ENCODE measurements at regions not wholly inside any gene's neighbourhood (a gene's known extent, or its start where the extent isn't known, plus 50 kb on each side); places are given as distances from the start of the nearest gene placed in this dataset.

- Histone ChIP-seq H3K4me3 (ENCODE audit: low read depth in 2 of 2, low read length in 1 of 2) (no peak overlapping the region), H3K27ac (ENCODE audit: low read depth in 2 of 2, low read length in 1 of 2) (no peak overlapping the region), H3K9me2 (no peaks in the 10 kb centered on the region), H3K36me3 (replicated peaks in 1 of 2; ENCODE audit: control insufficient read depth in 1 of 2, insufficient read depth in 2 of 2, low read length in 1 of 2) (no peaks in the 10 kb centered on the region), H3K4me2 (no peak overlapping the region), H3K27me3 (ENCODE audit: insufficient read depth) (no peaks in the 10 kb centered on the region), H3K9me3 (no peaks in the 10 kb centered on the region), H2AFZ (ENCODE audit: low read depth) (no peak overlapping the region), H3K4me1 (ENCODE audit: control insufficient read depth in 1 of 2, insufficient read depth in 2 of 2, low read depth in 1 of 2, low read length in 1 of 2) (no peaks in the 10 kb centered on the region), H3F3A (replicated peaks; ENCODE audit: insufficient read depth) (no peaks in the 10 kb centered on the region), H3K9ac (no peak overlapping the region), H4K20me1 (ENCODE audit: insufficient read depth) (no peaks in the 10 kb centered on the region), H3K79me2 (ENCODE audit: insufficient read depth) (no peaks in the 10 kb centered on the region)
- TF ChIP-seq RAD21 (IDR thresholded peaks at IDR 0.05; ENCODE audit: low read length) = no peak
- no peak for TF ChIP-seq TEAD4 (IDR thresholded peaks at IDR 0.05; ENCODE audit: borderline replicate concordance, insufficient read depth)
- no peak for TF ChIP-seq YY1 (IDR thresholded peaks at IDR 0.05; ENCODE audit: low read depth)
- no peak for TF ChIP-seq RFX5 (IDR thresholded peaks at IDR 0.05; ENCODE audit: low read length)
- no peak for TF ChIP-seq MXI1 (IDR thresholded peaks at IDR 0.05; ENCODE audit: low read depth, low read length)
- no peak for TF ChIP-seq CHD2 (IDR thresholded peaks at IDR 0.05; ENCODE audit: low read length, partially characterized antibody)
- no peak for TF ChIP-seq REST (IDR thresholded peaks at IDR 0.05; ENCODE audit: low read depth, low read length)
- TF ChIP-seq USF1 (IDR thresholded peaks at IDR 0.05; ENCODE audit: borderline replicate concordance, low read depth) = no peak
- no peak for TF ChIP-seq ZBTB33 (IDR thresholded peaks at IDR 0.05; ENCODE audit: borderline replicate concordance, low read depth)
- no peak for TF ChIP-seq MEF2A (IDR thresholded peaks at IDR 0.05; ENCODE audit: borderline replicate concordance, low read depth)
- no peak for TF ChIP-seq IRF3 (IDR thresholded peaks at IDR 0.05; ENCODE audit: low read depth, low read length)
- no peak for TF ChIP-seq CTCF (IDR thresholded peaks at IDR 0.05)
- no peak for TF ChIP-seq ELF1 (IDR thresholded peaks at IDR 0.05)
- no peak for TF ChIP-seq PBX3 (IDR thresholded peaks at IDR 0.05)
- ChIA-PET CTCF (no interaction called here), POLR2A (no interaction called here)
- DNase-seq = no peak
- 0% methylated on average over 2 of the region's 2 CpGs for WGBS (ENCODE audit: low lambda C conversion rate)
Measured at GRCh38 chr6:19193624-19194023, 643.5 kb upstream of the ID4 start.
